NCI-H2227 treated with DMSO at 0.1 percent for 48 hours (cell line): ENCODE measurements at regions not wholly inside any gene's neighbourhood (a gene's known extent, or its start where the extent isn't known, plus 50 kb on each side); places are given as distances from the start of the nearest gene placed in this dataset.
"Not testable (repeated sequence)": the region's sequence is repeated elsewhere in the genome, so short reads cannot be mapped to it uniquely, and the experiment has no call there.

Experiments used
- DNase-seq: peaks from one replicate; lab custom pipeline; 2025; lab: John Stamatoyannopoulos, UW

- DNase-seq = no peak
Measured at GRCh38 chr6:27190126-27190525, 57.4 kb upstream of the PRSS16 start.

- not testable (repeated sequence) for DNase-seq
Measured at GRCh38 chr6:27194453-27194852, 53.0 kb upstream of the PRSS16 start.

GRCh38 chr6:27195547-27195946 lies 52.0 kb upstream of the PRSS16 start:
- DNase-seq = not testable (repeated sequence)
